ENCODE measurements at regions not wholly inside any gene's neighbourhood (a gene's known extent, or its start where the extent isn't known, plus 50 kb on each side); places are given as distances from the start of the nearest gene placed in this dataset.

- H3K4me3 ChIP-seq (ENCODE audit: low read depth, low read length) = no peak overlapping the region
- H3K9ac ChIP-seq (ENCODE audit: low read length) = no peak overlapping the region
- peaks cover 18% of the 10 kb centered on the region for H3K4me1 ChIP-seq (ENCODE audit: control insufficient read depth, insufficient read depth, low read length)
- no peak overlapping the region for H3K27ac ChIP-seq (ENCODE audit: low read depth, low read length)
- no peaks in the 10 kb centered on the region for H3K9me3 ChIP-seq (ENCODE audit: control insufficient read depth, insufficient read depth, low read depth, low read length)
- H3K36me3 ChIP-seq (ENCODE audit: control insufficient read depth, insufficient read depth, low read length) = no peaks in the 10 kb centered on the region
- no peaks in the 10 kb centered on the region for H3K27me3 ChIP-seq (ENCODE audit: control insufficient read depth, insufficient read depth, low read length)
These were observed 87.8 kb downstream of the PMP22 start for GRCh38 chr17:15177343-15177742.

DNA sequence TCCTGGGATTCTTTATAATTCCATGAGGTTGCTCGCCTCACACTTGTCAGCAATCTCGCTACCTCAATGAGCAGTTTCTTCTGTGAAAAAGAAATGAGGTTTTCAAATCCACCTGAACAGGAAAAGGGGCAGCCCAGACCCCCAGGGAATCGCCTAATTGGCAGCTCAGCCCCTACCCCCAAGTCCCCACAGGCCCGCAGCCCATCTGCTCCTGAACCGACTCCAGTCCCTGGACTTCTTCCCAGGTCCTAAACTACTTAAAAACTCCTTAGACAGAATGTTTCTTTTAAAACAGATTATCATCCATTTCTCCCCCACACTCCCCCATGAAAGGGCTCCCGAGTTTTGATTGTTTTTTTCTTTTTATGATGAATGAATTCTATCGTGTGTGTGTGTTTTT is 89.8 kb downstream of the PMP22 start:
- Histone ChIP-seq H3K4me1 (ENCODE audit: control insufficient read depth, insufficient read depth, low read length) (peaks cover 19% of the 10 kb centered on the region), H3K9me3 (ENCODE audit: control insufficient read depth, insufficient read depth, low read depth, low read length) (no peaks in the 10 kb centered on the region), H3K27ac (ENCODE audit: low read depth, low read length) (no peak overlapping the region), H3K36me3 (ENCODE audit: control insufficient read depth, insufficient read depth, low read length) (no peaks in the 10 kb centered on the region), H3K9ac (ENCODE audit: low read length) (no peak overlapping the region), H3K4me3 (ENCODE audit: low read depth, low read length) (no peak overlapping the region), H3K27me3 (ENCODE audit: control insufficient read depth, insufficient read depth, low read length) (no peaks in the 10 kb centered on the region)

GRCh38 chr17:15171167-15172047 is 93.7 kb downstream of the PMP22 start:
- Histone ChIP-seq H3K4me1 (ENCODE audit: control insufficient read depth, insufficient read depth, low read length) (peaks cover 10% of the 10 kb centered on the region), H3K4me3 (ENCODE audit: low read depth, low read length) (no peak overlapping the region), H3K27ac (ENCODE audit: low read depth, low read length) (no peak overlapping the region), H3K27me3 (ENCODE audit: control insufficient read depth, insufficient read depth, low read length) (no peaks in the 10 kb centered on the region), H3K36me3 (ENCODE audit: control insufficient read depth, insufficient read depth, low read length) (no peaks in the 10 kb centered on the region), H3K9ac (ENCODE audit: low read length) (no peak overlapping the region), H3K9me3 (ENCODE audit: control insufficient read depth, insufficient read depth, low read depth, low read length) (no peaks in the 10 kb centered on the region)

DNA sequence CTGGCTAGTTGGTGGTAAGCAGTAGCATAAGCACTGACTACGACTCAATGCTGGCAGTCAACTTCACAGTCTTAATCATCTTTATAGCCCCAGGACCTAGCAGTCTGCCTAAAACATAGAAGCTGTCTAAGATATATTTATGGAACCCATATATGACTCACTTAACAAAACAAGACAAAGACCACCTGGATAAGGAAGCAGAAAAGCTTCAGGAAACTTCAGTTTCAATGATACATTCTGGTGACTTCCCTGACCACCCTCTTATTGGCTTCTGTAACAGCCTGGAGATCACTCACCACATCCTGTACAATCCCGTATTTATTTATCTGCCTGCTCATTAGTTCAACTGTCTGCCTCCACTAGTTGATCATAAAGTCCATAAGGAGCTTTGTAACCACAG is 95.5 kb downstream of the PMP22 start:
- Histone ChIP-seq H3K4me1 (ENCODE audit: control insufficient read depth, insufficient read depth, low read length) (peaks cover 10% of the 10 kb centered on the region), H3K4me3 (ENCODE audit: low read depth, low read length) (no peak overlapping the region), H3K9me3 (ENCODE audit: control insufficient read depth, insufficient read depth, low read depth, low read length) (no peaks in the 10 kb centered on the region), H3K36me3 (ENCODE audit: control insufficient read depth, insufficient read depth, low read length) (no peaks in the 10 kb centered on the region), H3K9ac (ENCODE audit: low read length) (no peak overlapping the region), H3K27ac (ENCODE audit: low read depth, low read length) (no peak overlapping the region), H3K27me3 (ENCODE audit: control insufficient read depth, insufficient read depth, low read length) (no peaks in the 10 kb centered on the region)

GRCh38 chr17:15168379-15168778 is 96.7 kb downstream of the PMP22 start:
- peaks cover 10% of the 10 kb centered on the region for H3K4me1 ChIP-seq (ENCODE audit: control insufficient read depth, insufficient read depth, low read length)
- no peak overlapping the region for H3K9ac ChIP-seq (ENCODE audit: low read length)
- no peaks in the 10 kb centered on the region for H3K36me3 ChIP-seq (ENCODE audit: control insufficient read depth, insufficient read depth, low read length)
- H3K27ac ChIP-seq (ENCODE audit: low read depth, low read length) = no peak overlapping the region
- H3K27me3 ChIP-seq (ENCODE audit: control insufficient read depth, insufficient read depth, low read length) = no peaks in the 10 kb centered on the region
- H3K9me3 ChIP-seq (ENCODE audit: control insufficient read depth, insufficient read depth, low read depth, low read length) = no peaks in the 10 kb centered on the region
- H3K4me3 ChIP-seq (ENCODE audit: low read depth, low read length) = no peak overlapping the region

DNA sequence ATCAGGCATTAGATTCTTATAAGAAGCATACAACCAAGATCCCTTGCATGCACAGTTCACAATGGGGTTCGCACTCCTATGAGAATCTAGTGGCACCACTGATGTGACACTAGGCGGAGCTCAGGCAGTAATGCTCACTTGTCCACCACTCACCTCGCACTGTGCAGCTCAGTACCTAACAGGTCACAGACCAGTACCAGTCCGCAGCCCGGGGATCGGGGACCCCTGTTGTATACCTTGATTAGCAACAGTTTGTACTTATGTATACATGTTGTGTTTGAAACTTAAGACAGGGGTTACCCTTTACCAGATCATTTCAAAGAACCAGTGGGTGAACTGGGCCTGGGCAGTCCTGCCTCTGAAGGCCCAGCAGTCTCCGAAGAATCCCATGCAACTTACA is 103.7 kb downstream of the PMP22 start:
- H3K27ac ChIP-seq (ENCODE audit: low read depth, low read length) = no peak overlapping the region
- no peak overlapping the region for H3K4me3 ChIP-seq (ENCODE audit: low read depth, low read length)
- H3K9me3 ChIP-seq (ENCODE audit: control insufficient read depth, insufficient read depth, low read depth, low read length) = no peaks in the 10 kb centered on the region
- no peaks in the 10 kb centered on the region; the same call in 1 of the 2 replicates for H3K4me1 ChIP-seq (ENCODE audit: control insufficient read depth, insufficient read depth, low read length)
- H3K9ac ChIP-seq (ENCODE audit: low read length) = no peak overlapping the region
- H3K27me3 ChIP-seq (ENCODE audit: control insufficient read depth, insufficient read depth, low read length) = no peaks in the 10 kb centered on the region
- H3K36me3 ChIP-seq (ENCODE audit: control insufficient read depth, insufficient read depth, low read length) = no peaks in the 10 kb centered on the region

GRCh38 chr17:15157051-15157450 is 108.1 kb downstream of the PMP22 start:
- no peak overlapping the region for H3K9ac ChIP-seq (ENCODE audit: low read length)
- no peaks in the 10 kb centered on the region for H3K27me3 ChIP-seq (ENCODE audit: control insufficient read depth, insufficient read depth, low read length)
- no peaks in the 10 kb centered on the region for H3K9me3 ChIP-seq (ENCODE audit: control insufficient read depth, insufficient read depth, low read depth, low read length)
- no peak overlapping the region for H3K27ac ChIP-seq (ENCODE audit: low read depth, low read length)
- no peak overlapping the region for H3K4me3 ChIP-seq (ENCODE audit: low read depth, low read length)
- H3K36me3 ChIP-seq (ENCODE audit: control insufficient read depth, insufficient read depth, low read length) = no peaks in the 10 kb centered on the region
- H3K4me1 ChIP-seq (ENCODE audit: control insufficient read depth, insufficient read depth, low read length) = no peaks in the 10 kb centered on the region; the same call in 1 of the 2 replicates

- no peak overlapping the region for H3K9ac ChIP-seq (ENCODE audit: low read length)
- no peaks in the 10 kb centered on the region; the same call in 1 of the 2 replicates for H3K4me1 ChIP-seq (ENCODE audit: control insufficient read depth, insufficient read depth, low read length)
- H3K4me3 ChIP-seq (ENCODE audit: low read depth, low read length) = no peak overlapping the region
- no peaks in the 10 kb centered on the region for H3K36me3 ChIP-seq (ENCODE audit: control insufficient read depth, insufficient read depth, low read length)
- no peaks in the 10 kb centered on the region for H3K27me3 ChIP-seq (ENCODE audit: control insufficient read depth, insufficient read depth, low read length)
- no peak overlapping the region for H3K27ac ChIP-seq (ENCODE audit: low read depth, low read length)
- no peaks in the 10 kb centered on the region for H3K9me3 ChIP-seq (ENCODE audit: control insufficient read depth, insufficient read depth, low read depth, low read length)
These were observed 110.5 kb downstream of the PMP22 start for GRCh38 chr17:15154618-15155017.

DNA sequence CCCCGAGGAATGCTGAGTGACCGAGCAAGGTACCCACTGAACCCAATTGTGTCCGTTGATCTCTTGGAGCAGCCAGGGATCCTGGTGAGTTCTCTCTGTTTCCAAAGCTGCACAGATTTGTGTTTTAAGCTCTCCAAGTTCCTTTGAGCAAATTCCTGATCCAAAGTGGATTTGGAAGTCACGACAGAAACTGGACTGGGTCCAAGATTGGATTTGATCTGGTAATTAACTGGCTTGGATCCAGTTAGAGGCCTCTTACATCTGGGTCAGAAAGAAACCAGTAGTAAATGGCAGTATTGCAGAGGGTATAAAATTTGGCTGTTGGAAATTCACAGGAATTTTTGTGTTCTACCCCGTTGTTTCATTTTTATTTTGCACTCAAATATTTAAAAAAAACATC is 119.5 kb downstream of the PMP22 start:
- H3K9ac ChIP-seq (ENCODE audit: low read length) = no peak overlapping the region
- no peak overlapping the region for H3K4me3 ChIP-seq (ENCODE audit: low read depth, low read length)
- H3K27ac ChIP-seq (ENCODE audit: low read depth, low read length) = no peak overlapping the region
- no peaks in the 10 kb centered on the region for H3K27me3 ChIP-seq (ENCODE audit: control insufficient read depth, insufficient read depth, low read length)
- H3K36me3 ChIP-seq (ENCODE audit: control insufficient read depth, insufficient read depth, low read length) = no peaks in the 10 kb centered on the region
- no peaks in the 10 kb centered on the region for H3K9me3 ChIP-seq (ENCODE audit: control insufficient read depth, insufficient read depth, low read depth, low read length)
- H3K4me1 ChIP-seq (ENCODE audit: control insufficient read depth, insufficient read depth, low read length) = no peaks in the 10 kb centered on the region

- Histone ChIP-seq H3K9ac (ENCODE audit: low read length) (no peak overlapping the region), H3K4me3 (ENCODE audit: low read depth, low read length) (no peak overlapping the region), H3K9me3 (ENCODE audit: control insufficient read depth, insufficient read depth, low read depth, low read length) (no peaks in the 10 kb centered on the region), H3K27me3 (ENCODE audit: control insufficient read depth, insufficient read depth, low read length) (no peaks in the 10 kb centered on the region), H3K27ac (ENCODE audit: low read depth, low read length) (no peak overlapping the region), H3K4me1 (ENCODE audit: control insufficient read depth, insufficient read depth, low read length) (no peaks in the 10 kb centered on the region), H3K36me3 (ENCODE audit: control insufficient read depth, insufficient read depth, low read length) (no peaks in the 10 kb centered on the region)
These were observed 121.6 kb downstream of the PMP22 start for GRCh38 chr17:15143524-15143923.

DNA sequence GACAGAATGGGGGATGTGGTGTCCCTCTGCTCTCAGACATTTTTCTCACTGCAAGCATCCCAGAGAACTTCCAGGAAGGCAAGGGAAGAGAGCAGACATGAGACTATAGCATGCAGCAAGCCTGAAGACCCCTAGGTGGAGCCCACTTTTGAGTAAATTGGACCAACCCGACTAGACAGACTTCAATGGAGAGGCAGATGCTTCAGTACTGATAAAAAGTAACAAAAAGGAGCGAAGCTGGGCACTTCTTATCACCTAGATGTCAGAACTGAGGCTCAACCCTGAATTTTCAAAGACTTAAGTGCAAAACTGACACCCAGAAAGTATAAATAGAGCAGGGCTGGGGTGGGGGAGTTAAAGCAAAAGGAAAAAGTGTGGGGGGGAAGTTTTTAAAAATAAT is 130.8 kb downstream of the PMP22 start:
- H3K9ac ChIP-seq (ENCODE audit: low read length) = no peak overlapping the region
- H3K4me1 ChIP-seq (ENCODE audit: control insufficient read depth, insufficient read depth, low read length) = no peaks in the 10 kb centered on the region
- no peaks in the 10 kb centered on the region for H3K36me3 ChIP-seq (ENCODE audit: control insufficient read depth, insufficient read depth, low read length)
- no peak overlapping the region for H3K27ac ChIP-seq (ENCODE audit: low read depth, low read length)
- H3K9me3 ChIP-seq (ENCODE audit: control insufficient read depth, insufficient read depth, low read depth, low read length) = no peaks in the 10 kb centered on the region
- H3K27me3 ChIP-seq (ENCODE audit: control insufficient read depth, insufficient read depth, low read length) = no peaks in the 10 kb centered on the region
- H3K4me3 ChIP-seq (ENCODE audit: low read depth, low read length) = no peak overlapping the region
